ENCODE measurements at regions not wholly inside any gene's neighbourhood (a gene's known extent, or its start where the extent isn't known, plus 50 kb on each side); places are given as distances from the start of the nearest gene placed in this dataset.
"Not testable (repeated sequence)": the region's sequence is repeated elsewhere in the genome, so short reads cannot be mapped to it uniquely, and the experiment has no call there.

- not testable (repeated sequence) for TF ChIP-seq CTCF (conservative IDR thresholded peaks at IDR 0.05; ENCODE audit: low read length); EZH2phosphoT487 (IDR thresholded peaks at IDR 0.05; ENCODE audit: borderline replicate concordance, low read depth, low read length)
Measured at GRCh38 chr1:188037572-188037971, 1208.8 kb downstream of the PLA2G4A start.

Measured in OCI-LY7 (cell line).